Heart right ventricle (tissue), 16 donors: ENCODE measurements at regions not wholly inside any gene's neighbourhood (a gene's known extent, or its start where the extent isn't known, plus 50 kb on each side); places are given as distances from the start of the nearest gene placed in this dataset.
"Not testable (repeated sequence)": the region's sequence is repeated elsewhere in the genome, so short reads cannot be mapped to it uniquely, and the experiment has no call there.

Experiments
- ATAC-seq, 8 donors: fragments of 200-7000 bp; cut with Tn5 transposase; one replicate each; pipeline ENCODE4 v1.9.1; 2020; ENCODE audit warnings: mild to moderate bottlenecking in 8 of 8, moderate library complexity in 8 of 8, moderate number of reproducible peaks in 1 of 8
- DNase-seq, 2 donors: peaks; one replicate each; pipeline ENCODE4 v3.0.0-alpha.2; 2020
- H3K27ac ChIP-seq, 10 donors: fragments of 200-600 bp; sonication (generic) in 2 of 10; one replicate each; pipeline versions ENCODE4 v1.5.0 to v1.8.0; 2020 to 2022; ENCODE audit warnings: mild to moderate bottlenecking in 3 of 10
- H3K27me3 ChIP-seq, 7 donors: fragments of 200-600 bp; one replicate each; pipeline ENCODE4 v1.8.0; 2021 to 2022; ENCODE audit warnings: mild to moderate bottlenecking in 2 of 7
- H3K36me3 ChIP-seq, 9 donors: fragments of 200-600 bp; sonication (generic) in 1 of 9; one replicate each; pipeline versions ENCODE4 v1.5.0 to v1.8.0; 2020 to 2022; ENCODE audit warnings: mild to moderate bottlenecking in 2 of 9
- H3K4me1 ChIP-seq, 9 donors: fragments of 200-600 bp; sonication (generic) in 1 of 9; one replicate each; pipeline versions ENCODE4 v1.5.0 to v1.8.0; 2020 to 2022; ENCODE audit warnings: mild to moderate bottlenecking in 4 of 9
- H3K4me3 ChIP-seq, 10 donors: fragments of 200-600 bp; sonication (generic) in 2 of 10; one replicate each; pipeline versions ENCODE4 v1.5.0 to v1.8.0; 2020 to 2022; ENCODE audit warnings: mild to moderate bottlenecking in 7 of 10, moderate library complexity in 2 of 10
- H3K9me3 ChIP-seq, 11 donors: fragments of 200-600 bp in 10 of 11; sonication (generic) in 2 of 11; one replicate each; pipeline versions ENCODE4 v1.5.0 to v1.8.0; 2013 to 2022; ENCODE audit warnings: mild to moderate bottlenecking in 2 of 11, control low read depth in 1 of 11, moderate library complexity in 1 of 11
- CTCF ChIP-seq, 9 donors: fragments of 200-600 bp; sonication (generic) in 2 of 9; IDR thresholded peaks; one replicate each; pipeline versions ENCODE4 v1.5.0 to v1.8.0; 2021 to 2022; ENCODE audit warnings: antibody characterized with exemption in 9 of 9, mild to moderate bottlenecking in 5 of 9, moderate library complexity in 1 of 9
- WGBS, 2 donors: extraction: QIAGEN DNeasy Blood & Tissue Kit; methylation state at CpG; one replicate each; pipeline ENCODE4 v1.1.7; 2013; ENCODE audit warnings: inconsistent platforms in 1 of 2; 5-methylcytosine and 5-hydroxymethylcytosine counted together
- intact Hi-C, 10 donors: fragments of 100-400 bp; cut with DNase I; formaldehyde crosslinking; loops; one replicate each; pipeline versions ENCODE4 v1.11.1 to v1.14.2; 2022
- donor health status: Arrhythmogenic right ventricular cardiomyopathy.
- donor health status: ischemic (EF 13 %, LVEDD 7.1; RV severe dilation, severe dysfunction).
- donor health status: healthy with polysubstance abuse.
- donor health status: DM: no; HTN: yes; CAD: no.
- donor health status: DM: no; HTN: no; CAD: no.
- donor health status: ischemic (EF 25% LVEDD 6.9; RV normal size, moderate dysfunction).
- donor health status: ischemic (EF 25% LVEDD 5.7; RV mildly dilated, moderate dysfunction).
- donor health status: healthy.
- donor health status: DM: yes; HTN: yes; CAD: no.
- donor health status: Ischemic cardiomyopathy.
- donor health status: ischemic (EF 35%, LVEDD 5.7; RV mildly dilated, moderate dysfunction).
- donor health status: nonischemic (EF 11% LVEDD 7.7; RV severe dilation, severe dysfunction).
- donor health status: DM: yes; HTN: yes; CAD: no.
- donor health status: PGD.
- donor health status: ischemic (EF 29% LVEDD 5.4; RV normal size, mild dysfunction).
- donor health status: nonischemic (EF 23%, LVEDD 6.1; RV moderate dilation, normal function).

GRCh38 chr12:75692876-75693275 lies 181.5 kb upstream of the KRR1 start:
- intact Hi-C loops: loop anchor here in 1 of 10 donors (5.0 kb wide), 1 partner anchor 41 kb away; no protein-coding TSS in a partner anchor

GRCh38 chr12:75690296-75690955 lies 179.0 kb upstream of the KRR1 start:
- H3K9me3 ChIP-seq: no peaks in the 10 kb centered on the region
- H3K27ac ChIP-seq: no peak overlapping the region
- no peaks in the 10 kb centered on the region for H3K27me3 ChIP-seq
- 89 to 98% methylated on average over 11 of the region's 11 CpGs for WGBS, 2 donors
- DNase-seq (no peak), ATAC-seq (no peak)
- intact Hi-C loops: loop anchor here in 1 of 10 donors (5.0 kb wide), 1 partner anchor 38 kb away; no protein-coding TSS in a partner anchor
- H3K4me3 ChIP-seq: no peak overlapping the region
- H3K4me1 ChIP-seq: no peaks in the 10 kb centered on the region
- TF ChIP-seq CTCF (IDR thresholded peaks at IDR 0.05): no peak
- H3K36me3 ChIP-seq: no peaks in the 10 kb centered on the region

More at GRCh38 chr12:75692876-75693275, 181.5 kb upstream of the KRR1 start:
- Histone ChIP-seq H3K27ac (no peak overlapping the region), H3K4me3 (no peak overlapping the region), H3K36me3 (no peaks in the 10 kb centered on the region), H3K9me3 (no peaks in the 10 kb centered on the region), H3K4me1 (no peaks in the 10 kb centered on the region), H3K27me3 (no peaks in the 10 kb centered on the region)
- WGBS, 2 donors: 58 to 61% methylated on average over 2 of the region's 2 CpGs
- ATAC-seq (no peak), DNase-seq (no peak)
- TF ChIP-seq CTCF (IDR thresholded peaks at IDR 0.05): no peak

GRCh38 chr12:75686233-75686632 lies 174.8 kb upstream of the KRR1 start:
- ATAC-seq, H3K27ac ChIP-seq, intact Hi-C loops, H3K4me3 ChIP-seq, H3K9me3 ChIP-seq, H3K4me1 ChIP-seq, DNase-seq, H3K36me3 ChIP-seq, H3K27me3 ChIP-seq: not testable (repeated sequence)
- 95 to 96% methylated on average over 1 of the region's 1 CpG for WGBS, 2 donors

- no peak for TF ChIP-seq CTCF (IDR thresholded peaks at IDR 0.05)
- Histone ChIP-seq H3K27ac (no peak overlapping the region), H3K36me3 (no peaks in the 10 kb centered on the region), H3K4me3 (no peak overlapping the region), H3K27me3 (no peaks in the 10 kb centered on the region), H3K4me1 (peaks cover 0 to 5% (median 0%) of the 10 kb centered on the region in 9 donors), H3K9me3 (no peaks in the 10 kb centered on the region)
- intact Hi-C loops: no loop called here
- ATAC-seq: no peak
- DNase-seq: no peak
- WGBS, 2 donors: 77 to 83% methylated on average over 2 of the region's 2 CpGs
These were observed 174.3 kb upstream of the KRR1 start for GRCh38 chr12:75685617-75686225.
